Memory B cell (primary cell): ENCODE measurements at regions not wholly inside any gene's neighbourhood (a gene's known extent, or its start where the extent isn't known, plus 50 kb on each side); places are given as distances from the start of the nearest gene placed in this dataset.
A peak's percentile ranks its signal among the peaks of the same experiment; 100 is the strongest.
"Not testable (repeated sequence)": the region's sequence is repeated elsewhere in the genome, so short reads cannot be mapped to it uniquely, and the experiment has no call there.

Source experiments
- ATAC-seq: fragments of 150-1000 bp; cut with Tn5 transposase; 2 replicates; pipeline ENCODE4 v1.10.0; 2021; ENCODE audit warnings: low read depth, mild to moderate bottlenecking, moderate library complexity
- DNase-seq, 2 donors: peaks; one replicate each; pipeline ENCODE4 v3.0.0; 2022; ENCODE audit warnings: low spot score in 2 of 2
- H3K27ac Mint-ChIP-seq: one replicate; pipeline ENCODE4 v1.8.0; 2022; ENCODE audit warnings: mild to moderate bottlenecking, moderate library complexity, mixed read lengths
- H3K27me3 Mint-ChIP-seq: one replicate; pipeline ENCODE4 v1.8.0; 2022; ENCODE audit warnings: mixed read lengths
- H3K36me3 Mint-ChIP-seq: one replicate; pipeline ENCODE4 v1.8.0; 2022; ENCODE audit warnings: mild to moderate bottlenecking, mixed read lengths
- H3K4me1 Mint-ChIP-seq: one replicate; pipeline ENCODE4 v1.8.0; 2022; ENCODE audit warnings: mixed read lengths
- H3K4me3 Mint-ChIP-seq: one replicate; pipeline ENCODE4 v1.8.0; 2022; ENCODE audit warnings: mild to moderate bottlenecking, moderate library complexity, mixed read lengths
- H3K9me3 Mint-ChIP-seq: one replicate; pipeline ENCODE4 v1.8.0; 2022; ENCODE audit warnings: mixed read lengths

DNA sequence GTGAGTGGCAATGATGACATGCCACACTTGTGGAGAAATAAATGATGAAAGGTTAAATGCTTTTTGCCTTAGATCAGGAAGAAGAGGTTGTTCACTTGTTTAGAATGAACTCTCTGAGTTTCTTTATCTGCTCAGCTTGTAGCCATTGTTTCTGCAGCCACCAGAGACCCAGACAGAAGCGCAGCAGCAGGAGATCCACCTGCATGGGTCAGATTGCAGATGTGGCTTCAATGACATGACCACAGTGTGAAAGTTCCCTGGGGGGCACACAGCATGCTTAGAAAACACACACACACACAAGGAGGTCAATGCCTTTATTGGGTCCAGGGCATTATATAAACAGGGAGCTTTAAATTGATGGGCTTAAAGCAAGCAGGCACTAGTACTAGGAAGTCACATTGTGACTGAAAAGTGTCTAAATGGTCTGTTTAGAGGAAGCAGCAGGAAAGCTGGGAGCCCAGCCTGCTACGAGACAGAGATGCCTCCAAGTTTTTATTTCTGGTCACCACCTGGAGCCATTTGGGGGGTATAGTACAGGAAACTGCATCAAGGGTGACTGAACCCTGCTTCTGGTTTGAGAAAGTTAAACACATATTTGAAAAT, 1547.3 kb downstream of the SPATA31A7 start:
- H3K9me3 Mint-ChIP-seq, H3K27ac Mint-ChIP-seq, H3K4me1 Mint-ChIP-seq, H3K4me3 Mint-ChIP-seq, H3K36me3 Mint-ChIP-seq, ATAC-seq, DNase-seq, H3K27me3 Mint-ChIP-seq: not testable (repeated sequence)

DNA sequence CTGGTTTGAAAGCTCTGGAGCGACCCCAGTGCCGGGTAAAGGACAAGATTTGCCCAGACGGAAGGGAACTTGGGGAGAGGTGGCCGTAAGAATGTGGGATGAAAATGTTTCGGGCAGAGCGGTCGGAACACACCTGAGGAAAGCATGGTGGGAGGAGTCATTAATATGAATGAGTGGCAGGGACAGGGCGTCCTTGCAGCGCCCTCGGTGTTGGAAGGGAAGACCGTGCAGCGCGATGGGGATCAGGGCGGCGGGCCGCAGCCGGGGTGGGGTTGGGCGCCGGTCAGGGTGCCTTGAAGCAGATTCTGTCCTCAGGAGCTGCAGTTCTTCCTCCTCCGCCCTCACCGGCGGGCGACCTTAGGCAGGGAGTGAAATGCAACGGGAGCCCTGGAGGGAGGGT, 1548.1 kb downstream of the SPATA31A7 start:
- not testable (repeated sequence) for H3K27ac Mint-ChIP-seq, H3K4me1 Mint-ChIP-seq, H3K36me3 Mint-ChIP-seq, H3K27me3 Mint-ChIP-seq, ATAC-seq, H3K9me3 Mint-ChIP-seq, DNase-seq
- H3K4me3 Mint-ChIP-seq, result peak overlapping the region; percentile 59

DNA sequence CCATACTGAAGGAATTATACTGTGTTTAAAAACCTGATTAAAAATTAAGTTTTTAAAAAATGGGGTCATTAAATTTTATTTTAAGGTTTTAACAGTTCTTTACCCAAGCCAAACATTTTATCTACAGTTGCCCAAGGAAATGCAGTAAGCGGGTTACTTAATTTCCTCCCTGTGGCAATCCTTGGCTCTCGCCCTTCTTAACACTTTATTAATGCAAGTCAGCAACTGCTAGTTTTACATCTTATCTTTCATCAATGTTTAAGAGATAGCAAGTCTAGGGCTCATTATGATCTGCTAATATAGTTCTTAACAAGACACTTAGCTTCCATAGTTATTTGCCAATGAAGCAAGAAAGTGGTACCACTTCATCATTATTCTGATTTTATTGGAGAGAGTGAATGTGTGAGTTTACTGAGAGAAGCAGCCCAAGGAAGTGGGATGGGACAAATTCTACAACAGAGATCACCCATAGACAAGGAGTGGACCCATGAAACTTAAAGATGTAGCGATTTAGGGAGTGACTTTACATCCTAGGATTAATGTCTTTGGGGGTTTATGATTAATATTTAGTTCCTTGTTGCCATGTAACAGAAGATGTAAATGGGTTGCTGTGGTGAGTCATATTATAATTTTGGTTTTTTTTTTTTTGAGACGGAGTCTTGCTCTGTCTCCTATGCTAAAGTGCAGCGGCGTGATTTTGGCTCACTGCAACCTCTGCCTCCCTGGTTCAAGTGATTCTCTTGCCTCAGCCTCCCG, 1556.1 kb downstream of the SPATA31A7 start:
- not testable (repeated sequence) for DNase-seq, H3K27ac Mint-ChIP-seq, H3K27me3 Mint-ChIP-seq, H3K9me3 Mint-ChIP-seq, H3K4me3 Mint-ChIP-seq, ATAC-seq, H3K36me3 Mint-ChIP-seq, H3K4me1 Mint-ChIP-seq
